Thyroid gland (tissue), 4 donors: ENCODE measurements at regions not wholly inside any gene's neighbourhood (a gene's known extent, or its start where the extent isn't known, plus 50 kb on each side); places are given as distances from the start of the nearest gene placed in this dataset.

ENCODE experiments used
- DNase-seq, 2 donors: peaks; one replicate each; pipeline ENCODE4 v3.0.0-alpha.2; 2019
- H3K27ac ChIP-seq, 3 donors: fragments of 200-600 bp; sonication (generic); 1 replicate in 2 of 3; 2 replicates in 1 of 3; pipeline ENCODE4 v1.5.1; 2016 to 2019; ENCODE audit warnings: mild to moderate bottlenecking in 1 of 3, moderate library complexity in 1 of 3
- H3K27me3 ChIP-seq: fragments of 200-600 bp; sonication (generic); one replicate; pipeline ENCODE4 v1.5.1; 2019
- H3K36me3 ChIP-seq, 2 donors: fragments of 200-600 bp; sonication (generic); one replicate each; pipeline ENCODE4 v1.5.1; 2016 to 2019
- H3K4me1 ChIP-seq, 2 donors: fragments of 200-600 bp; sonication (generic); one replicate each; pipeline ENCODE4 v1.5.1; 2017 to 2019
- H3K4me3 ChIP-seq, 3 donors: fragments of 200-600 bp; sonication (generic); replicated peaks in 1 of 3; 1 replicate in 2 of 3; 2 replicates in 1 of 3; pipeline ENCODE4 v1.5.1; 2016; ENCODE audit warnings: mild to moderate bottlenecking in 1 of 3
- H3K9me3 ChIP-seq: fragments of 200-600 bp; sonication (generic); one replicate; pipeline ENCODE4 v1.5.1; 2017
- POLR2A ChIP-seq, 2 donors: fragments of 450-650 bp; IDR thresholded peaks; one replicate each; pipeline ENCODE4 v1.6.1; 2017; ENCODE audit warnings: antibody characterized with exemption in 2 of 2, mild to moderate bottlenecking in 2 of 2, moderate library complexity in 1 of 2
- WGBS, 2 donors: methylation state at CpG; one replicate each; pipeline ENCODE4 v1.1.5; 2017; 5-methylcytosine and 5-hydroxymethylcytosine counted together
- intact Hi-C: fragments of 100-400 bp; cut with DNase I; formaldehyde crosslinking; loops from one replicate; pipeline ENCODE4 v1.15.1; 2023
- TF ChIP-seq, protein P1 (sequence below), 6 experiments: fragments of 200-600 bp in 3 of 6; fragments of 450-650 bp in 3 of 6; sonication (generic) in 3 of 6; IDR thresholded peaks; one replicate each; pipeline ENCODE4 v1.5.1; 2016 to 2019; ENCODE audit warnings: antibody characterized with exemption in 6 of 6, mild to moderate bottlenecking in 2 of 6, inconsistent platforms in 1 of 6, moderate library complexity in 1 of 6

DNA sequence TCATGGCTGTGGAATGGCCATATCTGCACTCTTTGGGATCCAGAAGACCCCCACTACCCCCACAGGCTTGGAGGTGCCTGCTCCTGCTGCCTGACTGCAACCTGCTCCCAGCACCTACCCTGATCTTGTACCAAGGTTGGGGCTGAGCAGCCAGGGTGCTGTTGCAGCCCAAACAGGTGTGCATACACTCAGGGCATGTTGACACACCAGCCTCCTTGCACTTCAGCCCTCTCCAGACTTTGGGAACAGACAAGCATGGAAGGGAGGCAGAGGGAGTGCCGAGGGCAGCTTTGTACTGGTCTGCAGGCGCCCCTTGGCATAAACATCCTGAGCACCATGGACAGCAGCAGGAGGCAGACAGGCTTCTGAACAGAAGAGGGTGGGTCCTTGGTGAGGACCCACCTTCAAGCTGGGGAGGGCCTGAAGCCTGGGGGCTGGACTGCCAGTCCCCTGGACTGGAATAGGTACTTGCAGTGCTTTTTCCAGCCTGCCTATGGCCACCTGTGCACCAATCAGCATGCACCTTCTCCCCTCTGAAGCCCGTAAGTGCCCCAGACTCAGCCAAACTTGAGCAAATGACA is 1675.8 kb downstream of the HACE1 start:
- intact Hi-C loops: no loop called here
- Histone ChIP-seq H3K27ac (no peak overlapping the region), H3K9me3 (no peaks in the 10 kb centered on the region), H3K36me3 (no peaks in the 10 kb centered on the region), H3K4me3 (no peak overlapping the region), H3K27me3 (no peaks in the 10 kb centered on the region), H3K4me1 (no peaks in the 10 kb centered on the region)
- no peak for DNase-seq
- 68 to 87% methylated on average over 1 to 2 of the region's 3 CpGs for WGBS, 2 donors
- TF ChIP-seq POLR2A (IDR thresholded peaks at IDR 0.05): no peak
- TF ChIP-seq, protein P1, sequence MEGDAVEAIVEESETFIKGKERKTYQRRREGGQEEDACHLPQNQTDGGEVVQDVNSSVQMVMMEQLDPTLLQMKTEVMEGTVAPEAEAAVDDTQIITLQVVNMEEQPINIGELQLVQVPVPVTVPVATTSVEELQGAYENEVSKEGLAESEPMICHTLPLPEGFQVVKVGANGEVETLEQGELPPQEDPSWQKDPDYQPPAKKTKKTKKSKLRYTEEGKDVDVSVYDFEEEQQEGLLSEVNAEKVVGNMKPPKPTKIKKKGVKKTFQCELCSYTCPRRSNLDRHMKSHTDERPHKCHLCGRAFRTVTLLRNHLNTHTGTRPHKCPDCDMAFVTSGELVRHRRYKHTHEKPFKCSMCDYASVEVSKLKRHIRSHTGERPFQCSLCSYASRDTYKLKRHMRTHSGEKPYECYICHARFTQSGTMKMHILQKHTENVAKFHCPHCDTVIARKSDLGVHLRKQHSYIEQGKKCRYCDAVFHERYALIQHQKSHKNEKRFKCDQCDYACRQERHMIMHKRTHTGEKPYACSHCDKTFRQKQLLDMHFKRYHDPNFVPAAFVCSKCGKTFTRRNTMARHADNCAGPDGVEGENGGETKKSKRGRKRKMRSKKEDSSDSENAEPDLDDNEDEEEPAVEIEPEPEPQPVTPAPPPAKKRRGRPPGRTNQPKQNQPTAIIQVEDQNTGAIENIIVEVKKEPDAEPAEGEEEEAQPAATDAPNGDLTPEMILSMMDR (IDR thresholded peaks at IDR 0.05): no peak

GRCh38 chr6:103178193-103178592 is 1681.5 kb downstream of the HACE1 start:
- no peak for TF ChIP-seq POLR2A (IDR thresholded peaks at IDR 0.05)
- TF ChIP-seq, protein P1 (IDR thresholded peaks at IDR 0.05): no peak
- 52 to 75% methylated on average over 1 of the region's 1 CpG for WGBS, 2 donors

DNA sequence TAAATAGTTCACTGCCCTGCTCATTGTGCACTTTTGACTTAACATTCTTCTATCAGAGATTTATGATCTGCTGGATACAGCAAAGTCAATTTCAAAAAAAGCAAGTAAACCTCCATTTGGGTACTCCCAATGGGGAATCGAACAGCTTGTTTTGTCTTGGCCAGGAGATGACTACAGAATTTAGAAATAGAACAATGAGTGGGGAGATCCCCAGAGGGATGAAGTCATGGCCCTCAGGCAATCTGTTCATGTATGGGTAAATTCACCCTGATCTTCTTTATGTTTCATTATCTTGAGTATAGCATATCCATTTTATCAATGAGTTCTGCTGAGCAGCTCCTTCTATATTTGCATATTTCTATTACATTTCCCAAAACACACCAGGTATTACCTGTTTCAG is 1681.9 kb downstream of the HACE1 start:
- no peaks in the 10 kb centered on the region for H3K9me3 ChIP-seq
- DNase-seq: no peak
- no peak overlapping the region for H3K27ac ChIP-seq
- H3K4me1 ChIP-seq: no peaks in the 10 kb centered on the region
- no peaks in the 10 kb centered on the region for H3K36me3 ChIP-seq
- TF ChIP-seq, protein P1 (IDR thresholded peaks at IDR 0.05): no peak
- no peak for TF ChIP-seq POLR2A (IDR thresholded peaks at IDR 0.05)
- H3K4me3 ChIP-seq: no peak overlapping the region
- H3K27me3 ChIP-seq: no peaks in the 10 kb centered on the region
- 0 to 41% methylated on average over 1 of the region's 1 CpG for WGBS, 2 donors
- intact Hi-C loops: no loop called here

More at GRCh38 chr6:103178193-103178592, 1681.5 kb downstream of the HACE1 start:
- H3K9me3 ChIP-seq: no peaks in the 10 kb centered on the region
- no peaks in the 10 kb centered on the region for H3K27me3 ChIP-seq
- no peak for DNase-seq
- H3K36me3 ChIP-seq: no peaks in the 10 kb centered on the region
- intact Hi-C loops: no loop called here
- H3K4me1 ChIP-seq: no peaks in the 10 kb centered on the region
- H3K4me3 ChIP-seq: no peak overlapping the region
- H3K27ac ChIP-seq: no peak overlapping the region

DNA sequence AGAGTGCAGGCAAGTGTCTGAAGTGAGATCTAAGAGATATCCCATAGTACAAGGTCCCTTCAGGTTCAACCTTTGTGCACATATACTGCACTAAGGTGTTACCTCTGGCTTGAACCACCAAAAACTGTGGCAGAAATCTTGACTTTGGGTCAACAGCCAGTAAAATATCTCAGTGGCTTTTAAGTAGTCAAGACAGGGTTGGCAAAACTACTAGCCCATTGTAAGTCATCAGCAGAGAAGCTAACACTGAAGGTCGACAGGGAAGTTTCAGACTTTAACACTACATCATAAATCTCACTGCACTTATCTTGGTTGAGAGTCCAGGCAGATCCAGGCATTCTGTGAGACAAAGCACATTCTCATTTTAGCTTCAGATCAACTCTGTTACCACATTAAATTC is 1684.7 kb downstream of the HACE1 start:
- intact Hi-C loops: no loop called here
- 65 to 75% methylated on average over 1 of the region's 1 CpG for WGBS, 2 donors
- Histone ChIP-seq H3K9me3 (no peaks in the 10 kb centered on the region), H3K36me3 (no peaks in the 10 kb centered on the region), H3K27me3 (no peaks in the 10 kb centered on the region), H3K4me3 (no peak overlapping the region), H3K4me1 (no peaks in the 10 kb centered on the region), H3K27ac (no peak overlapping the region)
- no peak for TF ChIP-seq POLR2A (IDR thresholded peaks at IDR 0.05)
- TF ChIP-seq, protein P1 (IDR thresholded peaks at IDR 0.05): no peak
- DNase-seq: no peak

DNA sequence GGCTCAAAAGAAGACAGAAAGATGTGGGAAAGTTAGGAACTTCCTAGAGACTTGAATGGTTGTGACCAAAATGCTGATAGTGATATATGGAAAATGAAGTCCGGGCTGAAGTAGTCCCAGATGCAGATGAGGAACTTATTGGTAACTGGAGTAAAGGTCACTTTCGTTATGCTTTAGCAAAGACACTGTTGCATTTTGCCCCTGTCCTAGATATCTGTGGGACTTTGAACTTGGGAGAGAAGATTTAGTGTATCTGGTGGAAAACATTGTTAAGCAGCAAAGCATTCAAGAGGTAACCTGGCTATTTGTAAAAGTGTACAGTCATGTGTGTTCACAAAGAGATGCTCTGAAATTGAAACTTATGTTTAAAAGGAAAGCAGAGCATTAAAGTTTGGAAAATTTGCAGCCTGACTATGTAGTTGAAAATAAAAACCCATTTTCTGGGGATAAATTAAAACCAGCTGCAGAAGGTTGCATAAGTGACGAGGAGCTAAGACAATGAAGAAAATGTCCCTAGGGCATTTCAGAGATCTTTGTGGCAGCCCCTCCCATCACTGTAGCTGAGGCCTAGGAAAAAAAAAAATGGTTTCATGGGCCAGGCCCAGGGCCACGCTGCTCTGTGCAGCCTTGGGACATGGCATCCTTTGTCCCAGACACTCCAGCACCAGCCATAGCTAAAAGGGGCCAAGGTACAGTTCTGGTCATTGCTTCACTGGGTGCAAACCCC is 1692.2 kb downstream of the HACE1 start:
- TF ChIP-seq, protein P1 (IDR thresholded peaks at IDR 0.05): no peak
- no peak for TF ChIP-seq POLR2A (IDR thresholded peaks at IDR 0.05)
- H3K36me3 ChIP-seq: no peaks in the 10 kb centered on the region
- intact Hi-C loops: no loop called here
- H3K4me1 ChIP-seq: no peaks in the 10 kb centered on the region
- H3K27ac ChIP-seq: no peak overlapping the region
- no peaks in the 10 kb centered on the region for H3K9me3 ChIP-seq
- no peaks in the 10 kb centered on the region for H3K27me3 ChIP-seq
- no peak for DNase-seq
- WGBS, 2 donors: 79% methylated on average over 4 of the region's 4 CpGs
- no peak overlapping the region for H3K4me3 ChIP-seq
